Fibroblast of the aortic adventitia (primary cell): ENCODE measurements at regions not wholly inside any gene's neighbourhood (a gene's known extent, or its start where the extent isn't known, plus 50 kb on each side); places are given as distances from the start of the nearest gene placed in this dataset.

Source experiments
- DNase-seq: peaks from one replicate; pipeline ENCODE4 v3.0.0-alpha.2; 2010; ENCODE audit warnings: low read depth
- H3K4me3 ChIP-seq: 2 replicates; pipeline ENCODE4 v1.5.1; 2011; ENCODE audit warnings: low read depth, mild to moderate bottlenecking, control low read depth, low read length, moderate library complexity
- TF ChIP-seq, protein P1 (sequence below): IDR thresholded peaks from 2 replicates; pipeline ENCODE4 v1.5.1; 2011; ENCODE audit warnings: mild to moderate bottlenecking, low read length, control low read depth, inconsistent platforms; ENCODE audit not compliant: insufficient read depth

DNA sequence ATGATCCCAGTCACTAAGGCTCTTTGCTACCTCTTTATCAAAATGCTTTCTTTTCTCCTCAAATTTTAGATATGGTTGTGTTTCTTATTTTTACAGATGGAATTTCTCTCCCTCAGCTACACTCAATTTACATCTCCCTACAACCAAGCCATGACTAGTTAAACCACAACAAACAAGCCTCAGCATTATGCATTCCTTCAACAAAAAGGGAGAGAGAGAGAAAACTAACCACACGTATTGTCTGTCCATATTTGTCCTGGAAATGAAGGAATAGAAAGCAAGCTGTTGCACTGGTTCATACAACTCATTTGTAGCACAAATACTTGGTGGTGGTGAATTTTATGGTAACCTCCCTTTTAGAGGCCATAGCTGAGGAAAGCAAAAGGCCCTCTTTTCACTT, 286.4 kb downstream of the AHR start:
- no peak overlapping the region for H3K4me3 ChIP-seq
- DNase-seq: peak; percentile 25
- TF ChIP-seq, protein P1, sequence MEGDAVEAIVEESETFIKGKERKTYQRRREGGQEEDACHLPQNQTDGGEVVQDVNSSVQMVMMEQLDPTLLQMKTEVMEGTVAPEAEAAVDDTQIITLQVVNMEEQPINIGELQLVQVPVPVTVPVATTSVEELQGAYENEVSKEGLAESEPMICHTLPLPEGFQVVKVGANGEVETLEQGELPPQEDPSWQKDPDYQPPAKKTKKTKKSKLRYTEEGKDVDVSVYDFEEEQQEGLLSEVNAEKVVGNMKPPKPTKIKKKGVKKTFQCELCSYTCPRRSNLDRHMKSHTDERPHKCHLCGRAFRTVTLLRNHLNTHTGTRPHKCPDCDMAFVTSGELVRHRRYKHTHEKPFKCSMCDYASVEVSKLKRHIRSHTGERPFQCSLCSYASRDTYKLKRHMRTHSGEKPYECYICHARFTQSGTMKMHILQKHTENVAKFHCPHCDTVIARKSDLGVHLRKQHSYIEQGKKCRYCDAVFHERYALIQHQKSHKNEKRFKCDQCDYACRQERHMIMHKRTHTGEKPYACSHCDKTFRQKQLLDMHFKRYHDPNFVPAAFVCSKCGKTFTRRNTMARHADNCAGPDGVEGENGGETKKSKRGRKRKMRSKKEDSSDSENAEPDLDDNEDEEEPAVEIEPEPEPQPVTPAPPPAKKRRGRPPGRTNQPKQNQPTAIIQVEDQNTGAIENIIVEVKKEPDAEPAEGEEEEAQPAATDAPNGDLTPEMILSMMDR: no peak

GRCh38 chr7:17586711-17587110, 288.3 kb downstream of the AHR start:
- no peak for DNase-seq
- H3K4me3 ChIP-seq: no peak overlapping the region
- TF ChIP-seq, protein P1: no peak

GRCh38 chr7:17588730-17589129, 290.3 kb downstream of the AHR start:
- no peak for DNase-seq
- TF ChIP-seq, protein P1: no peak
- H3K4me3 ChIP-seq: no peak overlapping the region

DNA sequence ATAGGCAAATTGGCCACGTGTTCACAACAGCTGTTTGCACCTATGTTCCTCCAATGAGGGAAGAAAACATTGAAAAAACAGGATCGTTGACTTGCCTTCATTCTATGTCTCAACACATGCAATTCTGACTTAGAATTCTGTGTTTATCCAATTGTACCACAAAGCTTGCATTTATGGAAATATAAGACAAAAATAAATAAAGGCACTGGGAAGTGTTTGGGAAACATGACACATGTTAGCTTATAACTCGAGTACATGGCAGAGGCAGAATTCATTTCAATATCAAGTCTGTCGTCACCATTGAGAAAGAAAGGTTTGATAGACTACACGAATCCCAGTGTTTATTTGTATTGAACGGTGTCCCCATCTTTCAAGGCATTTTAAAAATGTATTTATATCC, 291.2 kb downstream of the AHR start:
- no peak overlapping the region for H3K4me3 ChIP-seq
- no peak for DNase-seq
- TF ChIP-seq, protein P1: no peak

DNA sequence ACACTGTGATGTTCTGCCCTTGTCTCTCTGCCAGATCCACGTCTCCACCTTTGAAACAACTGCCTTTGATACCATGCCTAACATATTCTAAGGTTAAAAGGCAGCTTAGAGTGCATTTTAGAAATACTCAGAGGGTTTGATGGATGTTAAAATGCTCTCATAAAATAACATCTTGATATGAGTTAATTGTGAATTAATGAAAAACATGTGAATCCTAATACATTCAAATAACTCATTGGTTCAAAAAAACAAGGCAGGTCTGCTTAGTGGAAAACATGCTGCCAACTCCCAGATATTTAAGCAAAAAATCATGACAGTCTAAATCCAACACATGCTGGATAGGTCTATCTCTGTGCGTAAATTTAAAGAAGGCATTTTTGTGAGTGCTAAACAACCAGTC, 291.8 kb downstream of the AHR start:
- TF ChIP-seq, protein P1: no peak
- no peak overlapping the region for H3K4me3 ChIP-seq
- DNase-seq: no peak

GRCh38 chr7:17593819-17594419, 295.5 kb downstream of the AHR start:
- H3K4me3 ChIP-seq: no peak overlapping the region
- TF ChIP-seq, protein P1: no peak
- peak; percentile 86 for DNase-seq

DNA sequence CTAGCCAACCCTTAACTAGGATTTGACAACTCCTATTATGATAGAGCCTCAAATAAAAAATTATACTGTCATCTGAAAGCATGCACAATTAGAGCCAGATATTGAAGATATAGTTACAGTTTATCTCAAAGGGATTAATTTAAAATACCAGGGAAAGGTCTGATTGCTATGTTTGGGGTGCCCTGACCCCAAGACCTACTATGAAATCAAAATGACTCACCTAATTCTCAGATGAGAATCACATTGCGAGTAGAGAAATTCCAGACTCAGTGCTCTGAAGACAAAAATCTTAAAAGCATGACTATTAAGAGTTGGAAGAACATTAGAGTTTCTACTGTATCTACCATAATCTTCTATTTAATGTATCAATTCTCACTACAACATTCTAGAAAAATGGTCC, 297.1 kb downstream of the AHR start:
- no peak overlapping the region for H3K4me3 ChIP-seq
- TF ChIP-seq, protein P1: no peak
- DNase-seq: peak; percentile 21
